SK-N-SH treated with all-trans-retinoic acid at 6 μM for 48 hours (cell line): ENCODE measurements at regions not wholly inside any gene's neighbourhood (a gene's known extent, or its start where the extent isn't known, plus 50 kb on each side); places are given as distances from the start of the nearest gene placed in this dataset.

Experiments
- ATAC-seq: fragments of 200-7000 bp; cut with Tn5 transposase; 3 replicates; pipeline ENCODE4 v1.9.1; 2020; ENCODE audit warnings: mild to moderate bottlenecking, moderate library complexity
- BACH2 ChIP-seq: fragments of 250-450 bp; sonication (Bioruptor Pico); IDR thresholded peaks from 2 replicates; pipeline ENCODE4 v1.9.0; 2021; ENCODE audit warnings: mild to moderate bottlenecking, borderline replicate concordance
- CREB5 ChIP-seq: fragments of 250-450 bp; sonication (Bioruptor Pico); IDR thresholded peaks from 2 replicates; pipeline ENCODE4 v1.5.1; 2020; ENCODE audit warnings: low read depth, mild to moderate bottlenecking, moderate library complexity
- CSDC2 ChIP-seq: fragments of 250-450 bp; sonication (Bioruptor Pico); IDR thresholded peaks from 2 replicates; pipeline ENCODE4 v1.5.0; 2020; ENCODE audit warnings: mild to moderate bottlenecking, moderate library complexity
- CSRNP3 ChIP-seq: fragments of 250-450 bp; sonication (Bioruptor Pico); IDR thresholded peaks from 2 replicates; pipeline ENCODE4 v1.5.1; 2021; ENCODE audit warnings: mild to moderate bottlenecking, moderate library complexity
- ESRRG ChIP-seq: fragments of 250-450 bp; sonication (Bioruptor Pico); IDR thresholded peaks from 2 replicates; pipeline ENCODE4 v1.6.1; 2021; ENCODE audit warnings: mild to moderate bottlenecking
- GLIS3 ChIP-seq: fragments of 250-450 bp; sonication (Bioruptor Pico); IDR thresholded peaks from 2 replicates; pipeline ENCODE4 v1.5.0; 2020; ENCODE audit warnings: mild to moderate bottlenecking, moderate library complexity
- ISL1 ChIP-seq: fragments of 250-450 bp; sonication (Bioruptor Pico); IDR thresholded peaks from 2 replicates; pipeline ENCODE4 v2.1.2; 2022; ENCODE audit warnings: mild to moderate bottlenecking, moderate library complexity
- OSR1 ChIP-seq: fragments of 250-450 bp; sonication (Bioruptor Pico); IDR thresholded peaks from 2 replicates; pipeline ENCODE4 v1.8.0; 2022; ENCODE audit warnings: moderate library complexity, mild to moderate bottlenecking, inconsistent platforms
- PATZ1 ChIP-seq: fragments of 250-450 bp; sonication (Bioruptor Pico); IDR thresholded peaks from 2 replicates; pipeline ENCODE4 v1.8.0; 2020; ENCODE audit warnings: mild to moderate bottlenecking, moderate library complexity, borderline replicate concordance
- POU6F1 ChIP-seq: fragments of 250-450 bp; sonication (Bioruptor Pico); IDR thresholded peaks from 2 replicates; pipeline ENCODE4 v1.8.0; 2021; ENCODE audit warnings: low read depth, mild to moderate bottlenecking, moderate library complexity, borderline replicate concordance
- PPARA ChIP-seq: fragments of 250-450 bp; sonication (Bioruptor Pico); IDR thresholded peaks from 2 replicates; pipeline ENCODE4 v1.5.0; 2020; ENCODE audit warnings: mild to moderate bottlenecking, borderline replicate concordance
- RARB ChIP-seq: fragments of 250-450 bp; sonication (Bioruptor Pico); IDR thresholded peaks from 2 replicates; pipeline ENCODE4 v1.8.0; 2021; ENCODE audit warnings: mild to moderate bottlenecking, moderate library complexity
- SNAI2 ChIP-seq: fragments of 250-450 bp; sonication (Bioruptor Pico); IDR thresholded peaks from 2 replicates; pipeline ENCODE4 v1.5.0; 2020; ENCODE audit warnings: mild to moderate bottlenecking, moderate library complexity
- TCF4 ChIP-seq: fragments of 250-450 bp; sonication (Bioruptor Pico); IDR thresholded peaks from 2 replicates; pipeline ENCODE4 v1.8.0; 2021; ENCODE audit warnings: mild to moderate bottlenecking, moderate library complexity, borderline replicate concordance
- TOX ChIP-seq: fragments of 250-450 bp; sonication (Bioruptor Pico); IDR thresholded peaks from 2 replicates; pipeline ENCODE4 v1.8.0; 2021; ENCODE audit warnings: mild to moderate bottlenecking, moderate library complexity, borderline replicate concordance
- TSHZ2 ChIP-seq: fragments of 250-450 bp; sonication (Bioruptor Pico); IDR thresholded peaks from 2 replicates; pipeline ENCODE4 v1.5.0; 2020; ENCODE audit warnings: mild to moderate bottlenecking, moderate library complexity
- ZFP3 ChIP-seq: fragments of 250-450 bp; sonication (Bioruptor Pico); IDR thresholded peaks from 2 replicates; pipeline ENCODE4 v1.5.0; 2020; ENCODE audit warnings: mild to moderate bottlenecking, moderate library complexity
- ZFP30 ChIP-seq: fragments of 450-650 bp; formaldehyde crosslinking; IDR thresholded peaks from 2 replicates; pipeline ENCODE4 v1.5.0; 2022; ENCODE audit warnings: mild to moderate bottlenecking, moderate library complexity
- ZNF565 ChIP-seq: fragments of 450-650 bp; formaldehyde crosslinking; conservative IDR thresholded peaks from 2 replicates; pipeline ENCODE4 v1.5.0; 2020; ENCODE audit warnings: low read depth, mild to moderate bottlenecking, moderate library complexity
- ZNF70 ChIP-seq: fragments of 450-650 bp; formaldehyde crosslinking; IDR thresholded peaks from 2 replicates; pipeline ENCODE4 v1.5.0; 2020; ENCODE audit warnings: mild to moderate bottlenecking, moderate library complexity
- ZNF8 ChIP-seq: fragments of 450-650 bp; formaldehyde crosslinking; IDR thresholded peaks from 2 replicates; pipeline ENCODE4 v1.5.0; 2020; ENCODE audit warnings: mild to moderate bottlenecking, moderate library complexity

- TF ChIP-seq ZFP3 (no peak), SNAI2 (CRISPR knock-in tag) (no peak), CSRNP3 (no peak), TSHZ2 (no peak), RARB (CRISPR knock-in tag) (no peak), ZNF8 (CRISPR knock-in tag) (no peak), TCF4 (CRISPR knock-in tag) (no peak), CREB5 (CRISPR knock-in tag) (no peak), TOX (no peak), PATZ1 (CRISPR knock-in tag) (no peak), ISL1 (no peak), BACH2 (CRISPR knock-in tag) (no peak), ZNF565 (no peak), CSDC2 (CRISPR knock-in tag) (no peak)
- no peak for ATAC-seq
Measured at GRCh38 chr7:124692425-124692824, 73.2 kb downstream of the GPR37 start.

GRCh38 chr7:124690840-124691239 lies 74.8 kb downstream of the GPR37 start:
- ATAC-seq: no peak
- no peak for TF ChIP-seq PATZ1 (CRISPR knock-in tag)
- no peak for TF ChIP-seq CSDC2 (CRISPR knock-in tag)
- no peak for TF ChIP-seq TOX
- no peak for TF ChIP-seq CSRNP3
- TF ChIP-seq PPARA (CRISPR knock-in tag): no peak
- TF ChIP-seq ZFP30 (CRISPR knock-in tag): no peak
- TF ChIP-seq GLIS3 (CRISPR knock-in tag): no peak
- TF ChIP-seq ZNF70 (CRISPR knock-in tag): no peak
- no peak for TF ChIP-seq ESRRG (CRISPR knock-in tag)
- no peak for TF ChIP-seq OSR1
- TF ChIP-seq ISL1: no peak
- no peak for TF ChIP-seq ZNF8 (CRISPR knock-in tag)
- TF ChIP-seq TCF4 (CRISPR knock-in tag): no peak
- TF ChIP-seq TSHZ2: no peak
- TF ChIP-seq BACH2 (CRISPR knock-in tag): no peak
- TF ChIP-seq CREB5 (CRISPR knock-in tag): no peak
- no peak for TF ChIP-seq ZFP3
- no peak for TF ChIP-seq ZNF565
- no peak for TF ChIP-seq POU6F1
- no peak for TF ChIP-seq RARB (CRISPR knock-in tag)
